ENCODE measurements at regions not wholly inside any gene's neighbourhood (a gene's known extent, or its start where the extent isn't known, plus 50 kb on each side); places are given as distances from the start of the nearest gene placed in this dataset.
"Not testable (repeated sequence)": the region's sequence is repeated elsewhere in the genome, so short reads cannot be mapped to it uniquely, and the experiment has no call there.

- DNase-seq: no peak
Measured at GRCh38 chr10:2920637-2921036, 146.7 kb upstream of the PFKP start.

- no peak for DNase-seq
Measured at GRCh38 chr10:2920168-2920567, 147.2 kb upstream of the PFKP start.

- DNase-seq: no peak
Measured at GRCh38 chr10:2919016-2919415, 148.3 kb upstream of the PFKP start.

- no peak for DNase-seq
Measured at GRCh38 chr10:2918489-2918888, 148.9 kb upstream of the PFKP start.

GRCh38 chr10:2917926-2918325, 149.4 kb upstream of the PFKP start:
- DNase-seq: no peak

GRCh38 chr10:2915412-2915811, 151.9 kb upstream of the PFKP start:
- no peak for DNase-seq

- no peak for DNase-seq
Measured at GRCh38 chr10:2914741-2915140, 152.6 kb upstream of the PFKP start.

GRCh38 chr10:2913474-2913873, 153.9 kb upstream of the PFKP start:
- DNase-seq: peak; percentile 38

- no peak for DNase-seq
Measured at GRCh38 chr10:2910656-2911055, 156.7 kb upstream of the PFKP start.

- no peak for DNase-seq
Measured at GRCh38 chr10:2909921-2910320, 157.4 kb upstream of the PFKP start.

GRCh38 chr10:2908851-2909630, 158.3 kb upstream of the PFKP start:
- DNase-seq: no peak

- no peak for DNase-seq
Measured at GRCh38 chr10:2906974-2907373, 160.4 kb upstream of the PFKP start.

- DNase-seq: no peak
Measured at GRCh38 chr10:2905851-2906250, 161.5 kb upstream of the PFKP start.

- no peak for DNase-seq
Measured at GRCh38 chr10:2900530-2900929, 166.8 kb upstream of the PFKP start.

- no peak for DNase-seq
Measured at GRCh38 chr10:2899246-2899951, 167.9 kb upstream of the PFKP start.

- no peak for DNase-seq
Measured at GRCh38 chr10:2898509-2898860, 168.9 kb upstream of the PFKP start.

GRCh38 chr10:2897619-2898508, 169.5 kb upstream of the PFKP start:
- no peak for DNase-seq

GRCh38 chr10:2896334-2896733, 171.0 kb upstream of the PFKP start:
- DNase-seq: not testable (repeated sequence)

GRCh38 chr10:2895594-2896196, 171.7 kb upstream of the PFKP start:
- no peak for DNase-seq

GRCh38 chr10:2893991-2894390, 173.4 kb upstream of the PFKP start:
- no peak for DNase-seq

GRCh38 chr10:2893158-2893845, 174.0 kb upstream of the PFKP start:
- DNase-seq: no peak

- DNase-seq: no peak
Measured at GRCh38 chr10:2891770-2892124, 175.6 kb upstream of the PFKP start.
